ENCODE measurements at regions not wholly inside any gene's neighbourhood (a gene's known extent, or its start where the extent isn't known, plus 50 kb on each side); places are given as distances from the start of the nearest gene placed in this dataset.
"Not testable (repeated sequence)": the region's sequence is repeated elsewhere in the genome, so short reads cannot be mapped to it uniquely, and the experiment has no call there.

DNA sequence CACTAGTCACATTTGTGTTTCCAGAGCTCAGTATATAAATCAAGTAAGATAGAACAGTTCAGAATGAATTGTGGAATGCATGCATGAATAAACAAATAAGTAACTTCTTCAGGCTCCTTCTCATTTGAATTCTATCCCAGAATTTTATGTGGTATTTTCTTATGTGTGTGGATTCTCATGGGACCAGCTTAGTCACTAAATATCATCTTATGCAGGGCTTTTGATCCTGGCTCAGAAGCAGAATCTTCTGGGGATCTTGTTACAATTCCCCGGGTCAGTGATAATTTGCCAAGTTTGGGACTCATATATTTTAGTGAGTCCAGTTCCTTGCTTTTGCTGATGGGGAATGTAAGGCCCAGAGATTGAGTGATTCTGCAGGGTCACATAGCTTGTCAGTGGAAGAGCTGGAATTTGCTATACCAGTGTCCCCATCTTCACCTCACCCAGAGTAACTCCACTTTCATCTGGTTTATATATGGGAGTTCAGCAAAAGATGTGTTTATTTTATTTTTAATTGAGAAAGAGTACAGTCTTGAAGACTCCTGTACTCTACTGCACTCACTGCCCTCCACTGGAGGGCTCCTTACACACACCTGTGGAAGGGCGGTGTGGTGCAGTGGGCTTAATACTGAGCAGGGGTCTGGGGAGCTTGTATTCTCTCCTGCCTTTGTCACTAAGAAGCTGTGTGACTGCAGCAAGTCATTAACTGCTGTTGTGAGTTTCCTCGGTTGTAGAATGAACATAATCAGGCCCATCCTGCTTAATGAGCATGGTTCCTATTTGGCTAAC is 198.2 kb upstream of the CXorf66 start:
- DNase-seq (ENCODE audit: low spot score), result no peak
- TF ChIP-seq CTCF (IDR thresholded peaks at IDR 0.05; ENCODE audit: borderline replicate concordance, control extremely low read depth, extremely low read depth, insufficient read depth, missing control alignments), result no peak
- in situ Hi-C loops (cut with MboI; ENCODE audit: low sequenced_read_pairs, unreplicated experiment), result no loop called here

DNA sequence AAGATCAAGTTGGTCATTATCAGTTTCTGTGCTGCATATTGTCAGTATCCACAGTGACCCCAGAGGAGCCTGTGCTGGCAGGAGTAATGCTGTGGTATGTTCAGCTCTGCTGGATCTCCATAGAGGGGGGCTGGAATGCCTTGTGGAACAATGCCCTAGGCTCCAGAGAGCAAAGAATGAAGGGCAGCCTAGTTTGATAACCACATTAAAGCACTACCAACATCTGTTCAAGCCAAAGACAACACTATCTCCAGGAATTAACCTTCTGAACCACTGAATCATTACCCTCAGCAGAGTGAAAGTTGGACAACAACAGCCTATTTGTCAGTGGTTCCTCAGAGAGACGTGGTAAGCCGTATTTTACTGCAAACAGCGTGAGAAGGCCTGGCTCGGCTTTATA is 192.3 kb upstream of the CXorf66 start:
- no peak for DNase-seq (ENCODE audit: low spot score)
- in situ Hi-C loops (cut with MboI; ENCODE audit: low sequenced_read_pairs, unreplicated experiment), result no loop called here

GRCh38 chrX:140157143-140157542 is 191.8 kb upstream of the CXorf66 start:
- TF ChIP-seq CTCF (IDR thresholded peaks at IDR 0.05; ENCODE audit: borderline replicate concordance, control extremely low read depth, extremely low read depth, insufficient read depth, missing control alignments), result no peak
- in situ Hi-C loops (cut with MboI; ENCODE audit: low sequenced_read_pairs, unreplicated experiment), result no loop called here
- no peak for DNase-seq (ENCODE audit: low spot score)

More for the DNA sequence above, 192.3 kb upstream of the CXorf66 start:
- no peak for TF ChIP-seq CTCF (IDR thresholded peaks at IDR 0.05; ENCODE audit: borderline replicate concordance, control extremely low read depth, extremely low read depth, insufficient read depth, missing control alignments)

DNA sequence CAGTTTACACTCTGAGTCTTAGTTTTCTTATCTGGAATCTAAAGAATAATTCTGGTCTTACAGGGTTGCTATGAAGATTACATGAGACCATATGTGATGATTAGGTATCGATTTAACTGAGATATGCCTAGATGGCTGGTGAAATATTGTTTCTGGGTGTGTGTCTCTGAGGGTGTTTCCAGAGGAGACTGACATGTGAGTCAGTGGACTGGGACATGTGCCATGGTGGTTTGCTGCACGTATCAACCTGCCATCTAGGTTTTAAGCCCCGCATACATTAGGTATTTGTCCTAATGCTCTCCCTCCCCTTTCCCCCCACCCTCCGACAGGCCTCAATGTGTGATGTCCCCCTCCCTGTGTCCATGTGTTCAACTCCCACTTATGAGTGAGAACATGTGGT is 186.0 kb upstream of the CXorf66 start:
- TF ChIP-seq CTCF (IDR thresholded peaks at IDR 0.05; ENCODE audit: borderline replicate concordance, control extremely low read depth, extremely low read depth, insufficient read depth, missing control alignments), result no peak
- in situ Hi-C loops (cut with MboI; ENCODE audit: low sequenced_read_pairs, unreplicated experiment), result no loop called here
- DNase-seq (ENCODE audit: low spot score), result no peak

GRCh38 chrX:140149761-140150160 is 184.4 kb upstream of the CXorf66 start:
- in situ Hi-C loops (cut with MboI; ENCODE audit: low sequenced_read_pairs, unreplicated experiment), result no loop called here
- DNase-seq (ENCODE audit: low spot score), result no peak
- no peak for TF ChIP-seq CTCF (IDR thresholded peaks at IDR 0.05; ENCODE audit: borderline replicate concordance, control extremely low read depth, extremely low read depth, insufficient read depth, missing control alignments)

- in situ Hi-C loops (cut with MboI; ENCODE audit: low sequenced_read_pairs, unreplicated experiment), result no loop called here
- TF ChIP-seq CTCF (IDR thresholded peaks at IDR 0.05; ENCODE audit: borderline replicate concordance, control extremely low read depth, extremely low read depth, insufficient read depth, missing control alignments), result peak; percentile 42
- DNase-seq (ENCODE audit: low spot score), result peak; percentile 42
Measured at GRCh38 chrX:140141444-140142029, 176.2 kb upstream of the CXorf66 start.

- in situ Hi-C loops (cut with MboI; ENCODE audit: low sequenced_read_pairs, unreplicated experiment), result loop anchor here (5.0 kb wide), 1 partner anchor 61 kb away; no protein-coding TSS in a partner anchor
- not testable (repeated sequence) for DNase-seq (ENCODE audit: low spot score)
Measured at GRCh38 chrX:140138492-140138891, 173.2 kb upstream of the CXorf66 start.

DNA sequence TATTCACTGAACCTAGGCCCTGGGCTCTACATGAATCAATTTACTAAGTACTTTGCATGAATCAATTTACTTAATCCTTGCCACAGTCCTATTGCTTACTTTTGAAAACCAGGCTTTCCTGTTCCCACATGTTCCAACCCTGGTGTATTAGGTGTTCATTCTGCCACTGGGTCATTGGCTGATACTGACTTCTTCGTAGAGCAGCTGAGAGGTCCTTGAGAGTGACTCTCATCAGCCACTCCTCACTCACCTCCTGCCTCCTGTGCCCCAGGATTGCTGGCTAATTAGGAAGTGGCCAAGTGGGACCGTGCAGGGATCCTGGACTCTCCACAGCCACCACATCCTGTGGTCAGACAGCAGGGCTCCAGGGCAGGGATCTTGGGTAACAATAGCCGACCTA is 172.7 kb upstream of the CXorf66 start:
- DNase-seq (ENCODE audit: low spot score), result not testable (repeated sequence)
- in situ Hi-C loops (cut with MboI; ENCODE audit: low sequenced_read_pairs, unreplicated experiment), result loop anchor here (5.0 kb wide), 1 partner anchor 61 kb away; no protein-coding TSS in a partner anchor
